Fibroblast of the aortic adventitia (primary cell): ENCODE measurements at regions not wholly inside any gene's neighbourhood (a gene's known extent, or its start where the extent isn't known, plus 50 kb on each side); places are given as distances from the start of the nearest gene placed in this dataset.

Experiments used
- DNase-seq: peaks from one replicate; pipeline ENCODE4 v3.0.0-alpha.2; 2010; ENCODE audit warnings: low read depth
- H3K4me3 ChIP-seq: 2 replicates; pipeline ENCODE4 v1.5.1; 2011; ENCODE audit warnings: low read depth, mild to moderate bottlenecking, control low read depth, low read length, moderate library complexity
- CTCF ChIP-seq: IDR thresholded peaks from 2 replicates; pipeline ENCODE4 v1.5.1; 2011; ENCODE audit warnings: mild to moderate bottlenecking, low read length, control low read depth, inconsistent platforms; ENCODE audit not compliant: insufficient read depth

- no peak for DNase-seq
- H3K4me3 ChIP-seq: no peak overlapping the region
- no peak for TF ChIP-seq CTCF
Observed at GRCh38 chr5:107118184-107119019, 552.3 kb downstream of the EFNA5 start.

GRCh38 chr5:107112216-107112615 is 558.5 kb downstream of the EFNA5 start:
- no peak overlapping the region for H3K4me3 ChIP-seq
- no peak for TF ChIP-seq CTCF
- no peak for DNase-seq

- peak; percentile 4 for TF ChIP-seq CTCF
- H3K4me3 ChIP-seq: no peak overlapping the region
- peak; percentile 9 for DNase-seq
Observed at GRCh38 chr5:107104040-107104995, 566.4 kb downstream of the EFNA5 start.

GRCh38 chr5:107103522-107103921 is 567.2 kb downstream of the EFNA5 start:
- no peak overlapping the region for H3K4me3 ChIP-seq
- no peak for TF ChIP-seq CTCF
- DNase-seq: no peak

- TF ChIP-seq CTCF: no peak
- no peak for DNase-seq
- H3K4me3 ChIP-seq: no peak overlapping the region
Observed at GRCh38 chr5:107100121-107100520, 570.6 kb downstream of the EFNA5 start.

GRCh38 chr5:107099506-107099905 is 571.2 kb downstream of the EFNA5 start:
- no peak for DNase-seq
- no peak for TF ChIP-seq CTCF
- no peak overlapping the region for H3K4me3 ChIP-seq
